DND-41 (cell line): ENCODE measurements at regions not wholly inside any gene's neighbourhood (a gene's known extent, or its start where the extent isn't known, plus 50 kb on each side); places are given as distances from the start of the nearest gene placed in this dataset.

Experiments
- CTCF ChIP-seq: IDR thresholded peaks from 2 replicates; pipeline ENCODE4 v1.5.1; 2012; ENCODE audit warnings: borderline replicate concordance, low read length, moderate library complexity, mild to moderate bottlenecking; ENCODE audit not compliant: poor library complexity, severe bottlenecking; ENCODE audit errors: extremely low read depth
- EZH2 ChIP-seq: IDR thresholded peaks from 3 replicates; pipeline ENCODE4 v1.6.1; 2012; ENCODE audit warnings: borderline replicate concordance, low read depth, mild to moderate bottlenecking, moderate library complexity, low read length, inconsistent platforms; ENCODE audit not compliant: severe bottlenecking

- TF ChIP-seq EZH2: no peak
- TF ChIP-seq CTCF: no peak
Observed at GRCh38 chr18:38475686-38476085, 910.1 kb upstream of the CELF4 start.
